Panc1 (cell line): ENCODE measurements at regions not wholly inside any gene's neighbourhood (a gene's known extent, or its start where the extent isn't known, plus 50 kb on each side); places are given as distances from the start of the nearest gene placed in this dataset.

Experiments used
- ATAC-seq: fragments of 200-7000 bp; cut with Tn5 transposase; 2 replicates; pipeline ENCODE4 v1.9.1; 2020; ENCODE audit warnings: mild to moderate bottlenecking, moderate library complexity
- BruUV-seq: library from RNA; stranded (reverse); fragments of 400-500 nt; replicated peaks from 2 replicates; lab custom pipeline; 2021; lab: Mats Ljungman, UMichigan
- CTCF ChIA-PET: fragments of 300-600 bp; sonication (Branson Sonifier 250); formaldehyde crosslinking; loops from one replicate; lab custom pipeline; 2022; ENCODE audit warnings: antibody characterized with exemption; lab: Charles Lee
- POLR2A ChIA-PET: fragments of 300-600 bp; sonication (Branson Sonifier 250); formaldehyde crosslinking; loops from one replicate; lab custom pipeline; 2022; ENCODE audit warnings: antibody characterized with exemption; lab: Charles Lee
- DNase-seq: peaks from one replicate; pipeline ENCODE4 v3.0.0-alpha.2; 2010; ENCODE audit warnings: low read depth, low spot score
- H3K27ac ChIP-seq: 2 replicates; pipeline ENCODE4 v1.5.1; 2011; ENCODE audit warnings: mild to moderate bottlenecking, low read length, inconsistent platforms
- H3K27me3 ChIP-seq: fragments of 200-500 bp; sonication (Bioruptor generic); 2 replicates; pipeline ENCODE4 v1.6.0; 2014; ENCODE audit warnings: low read length, inconsistent platforms; ENCODE audit not compliant: control insufficient read depth, insufficient read depth
- H3K36me3 ChIP-seq: fragments of 200-500 bp; sonication (Bioruptor generic); 2 replicates; pipeline ENCODE4 v1.5.1; 2014; ENCODE audit warnings: inconsistent platforms, mild to moderate bottlenecking, low read length, moderate library complexity; ENCODE audit not compliant: control insufficient read depth, insufficient read depth
- H3K4me1 ChIP-seq: 2 replicates; pipeline ENCODE4 v1.5.1; 2011; ENCODE audit warnings: inconsistent platforms, mild to moderate bottlenecking, low read length, moderate library complexity; ENCODE audit not compliant: control insufficient read depth, insufficient read depth
- H3K4me3 ChIP-seq, 2 experiments: 2 replicates each; pipeline ENCODE4 v1.5.1; 2011 to 2012; ENCODE audit warnings: low read depth in 2 of 2, low read length in 2 of 2, mild to moderate bottlenecking in 2 of 2, inconsistent platforms in 1 of 2, moderate library complexity in 1 of 2
- H3K9me3 ChIP-seq: fragments of 200-500 bp; sonication (Bioruptor generic); 2 replicates; pipeline ENCODE4 v1.5.1; 2014; ENCODE audit warnings: low read depth, mild to moderate bottlenecking, inconsistent platforms, low read length, moderate library complexity; ENCODE audit not compliant: control insufficient read depth, insufficient read depth
- POLR2AphosphoS5 ChIP-seq: IDR thresholded peaks from 2 replicates; pipeline ENCODE4 v1.6.1; 2012; ENCODE audit warnings: mild to moderate bottlenecking, low read depth, low read length, moderate library complexity
- REST ChIP-seq, 2 experiments: IDR thresholded peaks; 2 replicates each; pipeline ENCODE4 v1.6.1; 2011 to 2012; ENCODE audit warnings: low read depth in 2 of 2, control low read depth in 1 of 2, low read length in 1 of 2, mild to moderate bottlenecking in 1 of 2, moderate library complexity in 1 of 2; ENCODE audit not compliant: insufficient read depth in 1 of 2
- SIN3A ChIP-seq: IDR thresholded peaks from 2 replicates; pipeline ENCODE4 v1.6.1; 2012; ENCODE audit warnings: low read depth, mild to moderate bottlenecking, low read length, moderate library complexity, borderline replicate concordance; ENCODE audit not compliant: insufficient read depth
- TCF7L2 ChIP-seq: IDR thresholded peaks from 2 replicates; pipeline ENCODE4 v1.6.1; 2011; ENCODE audit warnings: mild to moderate bottlenecking, low read depth, low read length, inconsistent platforms
- in situ Hi-C: cut with HindIII; loops from 2 replicates; pipeline ENCODE4 v1.10.0; 2016; ENCODE audit warnings: low sequenced_read_pairs, low pct_unique_long_range_greater_than_20kb
- intact Hi-C: fragments of 100-400 bp; cut with micrococcal nuclease; formaldehyde crosslinking; loops from one replicate; pipeline ENCODE4 v1.10.0; 2022; ENCODE audit not compliant: unreplicated experiment
- TF ChIP-seq, protein P1 (sequence below): fragments of 450-650 bp; IDR thresholded peaks from 2 replicates; pipeline ENCODE4 v1.5.1; 2017; ENCODE audit warnings: mild to moderate bottlenecking

GRCh38 chr3:135374571-135374970, 579.5 kb downstream of the EPHB1 start:
- intact Hi-C loops (no loop called here), in situ Hi-C loops (no loop called here)
- CTCF ChIA-PET, result no interaction called here
- no peak for DNase-seq
- Histone ChIP-seq H3K9me3 (no peaks in the 10 kb centered on the region), H3K27ac (no peak overlapping the region), H3K27me3 (no peaks in the 10 kb centered on the region), H3K4me3 (no peak overlapping the region), H3K36me3 (no peaks in the 10 kb centered on the region), H3K4me1 (no peaks in the 10 kb centered on the region)
- no TSS peak for BruUV-seq
- TF ChIP-seq TCF7L2 (no peak), POLR2AphosphoS5 (no peak), SIN3A (no peak), REST (IDR thresholded peaks at IDR 0.05; ENCODE audit: insufficient read depth in 1 of 2, low read depth in 2 of 2, low read length in 1 of 2) (no peak)
- TF ChIP-seq, protein P1, sequence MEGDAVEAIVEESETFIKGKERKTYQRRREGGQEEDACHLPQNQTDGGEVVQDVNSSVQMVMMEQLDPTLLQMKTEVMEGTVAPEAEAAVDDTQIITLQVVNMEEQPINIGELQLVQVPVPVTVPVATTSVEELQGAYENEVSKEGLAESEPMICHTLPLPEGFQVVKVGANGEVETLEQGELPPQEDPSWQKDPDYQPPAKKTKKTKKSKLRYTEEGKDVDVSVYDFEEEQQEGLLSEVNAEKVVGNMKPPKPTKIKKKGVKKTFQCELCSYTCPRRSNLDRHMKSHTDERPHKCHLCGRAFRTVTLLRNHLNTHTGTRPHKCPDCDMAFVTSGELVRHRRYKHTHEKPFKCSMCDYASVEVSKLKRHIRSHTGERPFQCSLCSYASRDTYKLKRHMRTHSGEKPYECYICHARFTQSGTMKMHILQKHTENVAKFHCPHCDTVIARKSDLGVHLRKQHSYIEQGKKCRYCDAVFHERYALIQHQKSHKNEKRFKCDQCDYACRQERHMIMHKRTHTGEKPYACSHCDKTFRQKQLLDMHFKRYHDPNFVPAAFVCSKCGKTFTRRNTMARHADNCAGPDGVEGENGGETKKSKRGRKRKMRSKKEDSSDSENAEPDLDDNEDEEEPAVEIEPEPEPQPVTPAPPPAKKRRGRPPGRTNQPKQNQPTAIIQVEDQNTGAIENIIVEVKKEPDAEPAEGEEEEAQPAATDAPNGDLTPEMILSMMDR, result no peak
- POLR2A ChIA-PET, result no interaction called here
- ATAC-seq, result no peak

- in situ Hi-C loops, result no loop called here
- Histone ChIP-seq H3K36me3 (no peaks in the 10 kb centered on the region), H3K9me3 (no peaks in the 10 kb centered on the region), H3K4me3 (no peak overlapping the region), H3K27ac (no peak overlapping the region), H3K27me3 (no peaks in the 10 kb centered on the region), H3K4me1 (no peaks in the 10 kb centered on the region)
- intact Hi-C loops, result no loop called here
- CTCF ChIA-PET, result no interaction called here
- DNase-seq (no peak), ATAC-seq (no peak)
- POLR2A ChIA-PET, result no interaction called here
- TF ChIP-seq SIN3A, result no peak
- TF ChIP-seq REST (IDR thresholded peaks at IDR 0.05; ENCODE audit: insufficient read depth in 1 of 2, low read depth in 2 of 2, low read length in 1 of 2), result no peak
- no peak for TF ChIP-seq TCF7L2
- TF ChIP-seq POLR2AphosphoS5, result no peak
- TF ChIP-seq, protein P1, result no peak
- BruUV-seq, result no TSS peak
These were observed 583.3 kb upstream of the PPP2R3A start for GRCh38 chr3:135382188-135382587.
